Loucy (cell line): ENCODE measurements at regions not wholly inside any gene's neighbourhood (a gene's known extent, or its start where the extent isn't known, plus 50 kb on each side); places are given as distances from the start of the nearest gene placed in this dataset.

Source experiments
- CTCF ChIP-seq: fragments of 200-600 bp; sonication (generic); conservative IDR thresholded peaks from 2 replicates; pipeline ENCODE4 v1.5.1; 2014; ENCODE audit warnings: mild to moderate bottlenecking, antibody characterized with exemption, low read length
- EZH2phosphoT487 ChIP-seq: fragments of 200-600 bp; IDR thresholded peaks from 2 replicates; pipeline ENCODE4 v1.6.1; 2018; ENCODE audit warnings: antibody characterized with exemption, mild to moderate bottlenecking, moderate library complexity, borderline replicate concordance

- no peak for TF ChIP-seq CTCF
- no peak for TF ChIP-seq EZH2phosphoT487
Observed at GRCh38 chr7:96870934-96871333, 134.4 kb upstream of the DLX6 start.
